ENCODE measurements at regions not wholly inside any gene's neighbourhood (a gene's known extent, or its start where the extent isn't known, plus 50 kb on each side); places are given as distances from the start of the nearest gene placed in this dataset.
"Not testable (repeated sequence)": the region's sequence is repeated elsewhere in the genome, so short reads cannot be mapped to it uniquely, and the experiment has no call there.

- TF ChIP-seq ZNF558 (tag by site-specific recombination; IDR thresholded peaks at IDR 0.05); ZNF184 (tag by site-specific recombination; IDR thresholded peaks at IDR 0.05); ZNF670 (tag by site-specific recombination; IDR thresholded peaks at IDR 0.05; ENCODE audit: low read depth); ZBTB44 (tag by site-specific recombination; IDR thresholded peaks at IDR 0.05); ZNF302 (tag by site-specific recombination; IDR thresholded peaks at IDR 0.05; ENCODE audit: low read depth); TCF7L2 (IDR thresholded peaks at IDR 0.05; ENCODE audit: borderline replicate concordance, low read depth, low read length): not testable (repeated sequence)
- TF ChIP-seq, protein P1, sequence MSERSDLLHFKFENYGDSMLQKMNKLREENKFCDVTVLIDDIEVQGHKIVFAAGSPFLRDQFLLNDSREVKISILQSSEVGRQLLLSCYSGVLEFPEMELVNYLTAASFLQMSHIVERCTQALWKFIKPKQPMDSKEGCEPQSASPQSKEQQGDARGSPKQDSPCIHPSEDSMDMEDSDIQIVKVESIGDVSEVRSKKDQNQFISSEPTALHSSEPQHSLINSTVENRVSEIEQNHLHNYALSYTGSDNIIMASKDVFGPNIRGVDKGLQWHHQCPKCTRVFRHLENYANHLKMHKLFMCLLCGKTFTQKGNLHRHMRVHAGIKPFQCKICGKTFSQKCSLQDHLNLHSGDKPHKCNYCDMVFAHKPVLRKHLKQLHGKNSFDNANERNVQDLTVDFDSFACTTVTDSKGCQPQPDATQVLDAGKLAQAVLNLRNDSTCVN (tag by site-specific recombination; optimal IDR thresholded peaks at IDR 0.05): not testable (repeated sequence)
- TF ChIP-seq, protein P2, sequence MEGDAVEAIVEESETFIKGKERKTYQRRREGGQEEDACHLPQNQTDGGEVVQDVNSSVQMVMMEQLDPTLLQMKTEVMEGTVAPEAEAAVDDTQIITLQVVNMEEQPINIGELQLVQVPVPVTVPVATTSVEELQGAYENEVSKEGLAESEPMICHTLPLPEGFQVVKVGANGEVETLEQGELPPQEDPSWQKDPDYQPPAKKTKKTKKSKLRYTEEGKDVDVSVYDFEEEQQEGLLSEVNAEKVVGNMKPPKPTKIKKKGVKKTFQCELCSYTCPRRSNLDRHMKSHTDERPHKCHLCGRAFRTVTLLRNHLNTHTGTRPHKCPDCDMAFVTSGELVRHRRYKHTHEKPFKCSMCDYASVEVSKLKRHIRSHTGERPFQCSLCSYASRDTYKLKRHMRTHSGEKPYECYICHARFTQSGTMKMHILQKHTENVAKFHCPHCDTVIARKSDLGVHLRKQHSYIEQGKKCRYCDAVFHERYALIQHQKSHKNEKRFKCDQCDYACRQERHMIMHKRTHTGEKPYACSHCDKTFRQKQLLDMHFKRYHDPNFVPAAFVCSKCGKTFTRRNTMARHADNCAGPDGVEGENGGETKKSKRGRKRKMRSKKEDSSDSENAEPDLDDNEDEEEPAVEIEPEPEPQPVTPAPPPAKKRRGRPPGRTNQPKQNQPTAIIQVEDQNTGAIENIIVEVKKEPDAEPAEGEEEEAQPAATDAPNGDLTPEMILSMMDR (tag by site-specific recombination; IDR thresholded peaks at IDR 0.05): not testable (repeated sequence)
Measured at GRCh38 chr2:94595956-94596355, 275.3 kb upstream of the TEKT4 start.

Data from HEK293 (cell line).